ENCODE measurements at regions not wholly inside any gene's neighbourhood (a gene's known extent, or its start where the extent isn't known, plus 50 kb on each side); places are given as distances from the start of the nearest gene placed in this dataset.

DNA sequence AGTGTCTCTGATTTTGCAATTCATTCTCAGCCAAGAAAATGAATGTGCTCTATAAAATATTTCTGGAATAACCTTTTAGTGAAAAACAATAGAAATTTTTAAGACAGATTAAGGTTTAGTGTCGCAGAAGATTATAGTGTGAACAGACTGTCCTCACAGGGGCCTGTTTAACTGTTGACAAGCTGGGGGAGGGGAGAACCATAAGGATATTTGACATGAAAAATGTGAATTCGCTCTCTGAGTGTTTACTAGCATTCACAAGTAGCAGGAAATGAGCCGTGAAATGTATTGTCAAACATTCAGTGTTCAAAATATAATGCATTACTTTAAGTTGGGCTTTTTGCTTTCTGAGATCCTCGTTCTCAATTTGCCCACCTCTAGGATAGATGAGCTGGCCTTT, 134.8 kb upstream of the TSHZ2 start:
- WGBS, 2 experiments (ENCODE audit: extremely low coverage in 1 of 2, insufficient coverage in 1 of 2, insufficient read length in 1 of 2, insufficient replicate concordance in 2 of 2, low coverage in 1 of 2, low lambda C conversion rate in 2 of 2, missing lambda C conversion rate in 1 of 2), result 88% methylated on average over 4 of the region's 4 CpGs; no CpG with 5 or more reads in 1 of the 2 experiments
- CTCF ChIA-PET (ENCODE audit: partially characterized antibody), result interaction anchor here (0.8 kb wide), 1 partner anchor 52 kb away, joined by 3 read pairs; no protein-coding TSS in a partner anchor
- POLR2A ChIA-PET (ENCODE audit: partially characterized antibody), result interaction anchor here (0.6 to 0.7 kb wide), 3 partner anchors 9 to 19 kb away, joined by 3 to 4 read pairs (median 3); no protein-coding TSS in a partner anchor

More for the DNA sequence above, 134.8 kb upstream of the TSHZ2 start:
- H3K27me3 ChIP-seq (replicated peaks in 1 of 4; ENCODE audit: control insufficient read depth in 3 of 4, extremely low read depth in 1 of 4, insufficient read depth in 3 of 4, low read length in 3 of 4), result no peaks in the 10 kb centered on the region
- H3K4me1 ChIP-seq (replicated peaks in 1 of 4; ENCODE audit: control insufficient read depth in 3 of 4, insufficient read depth in 4 of 4, low read length in 3 of 4), result no peaks in the 10 kb centered on the region
- no peak overlapping the region for H2BK120ac ChIP-seq (replicated peaks; ENCODE audit: low read depth, low read length)
- no peak overlapping the region for H4K91ac ChIP-seq (replicated peaks; ENCODE audit: insufficient read length, low read length)
- H2BK12ac ChIP-seq (ENCODE audit: low read depth, low read length), result no peak overlapping the region
- H3K56ac ChIP-seq (replicated peaks; ENCODE audit: insufficient read length, low read depth, low read length), result no peak overlapping the region
- FAIRE-seq (no peak), DNase-seq (ENCODE audit: low read depth in 1 of 2, low spot score in 2 of 2) (no peak)
- no peak overlapping the region for H3K18ac ChIP-seq (ENCODE audit: extremely low read depth, low read length)
- no peak overlapping the region for H3K4me2 ChIP-seq (ENCODE audit: insufficient read depth in 1 of 2, low read depth in 2 of 2, low read length in 2 of 2)
- H3K14ac ChIP-seq (ENCODE audit: insufficient read length), result no peak overlapping the region
- no peak overlapping the region for H4K5ac ChIP-seq (ENCODE audit: insufficient read length, low read depth, low read length)
- no peak overlapping the region for H4K8ac ChIP-seq (ENCODE audit: extremely low read depth, insufficient read depth, low read length)
- H2BK5ac ChIP-seq (ENCODE audit: low read depth, low read length), result no peak overlapping the region
- TF ChIP-seq NANOG (IDR thresholded peaks at IDR 0.05; ENCODE audit: insufficient read depth, low read depth, low read length, poor library complexity, severe bottlenecking), result no peak
- no peak for TF ChIP-seq SP2 (IDR thresholded peaks at IDR 0.05; ENCODE audit: low read length)
- TF ChIP-seq, protein P1, sequence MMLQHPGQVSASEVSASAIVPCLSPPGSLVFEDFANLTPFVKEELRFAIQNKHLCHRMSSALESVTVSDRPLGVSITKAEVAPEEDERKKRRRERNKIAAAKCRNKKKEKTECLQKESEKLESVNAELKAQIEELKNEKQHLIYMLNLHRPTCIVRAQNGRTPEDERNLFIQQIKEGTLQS (IDR thresholded peaks at IDR 0.05; ENCODE audit: insufficient read depth, low read depth, low read length), result no peak
- no peak for TF ChIP-seq TAF7 (optimal IDR thresholded peaks at IDR 0.05; ENCODE audit: borderline replicate concordance, low read depth, low read length)
- no peak for TF ChIP-seq POLR2AphosphoS5 (IDR thresholded peaks at IDR 0.05; ENCODE audit: low read depth, low read length)
- TF ChIP-seq, protein P2, sequence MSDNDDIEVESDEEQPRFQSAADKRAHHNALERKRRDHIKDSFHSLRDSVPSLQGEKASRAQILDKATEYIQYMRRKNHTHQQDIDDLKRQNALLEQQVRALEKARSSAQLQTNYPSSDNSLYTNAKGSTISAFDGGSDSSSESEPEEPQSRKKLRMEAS (IDR thresholded peaks at IDR 0.05), result no peak
- TF ChIP-seq NRF1 (IDR thresholded peaks at IDR 0.05; ENCODE audit: low read depth, low read length), result no peak
- no peak for TF ChIP-seq GTF2F1 (IDR thresholded peaks at IDR 0.05; ENCODE audit: borderline replicate concordance, low read depth, low read length)
- no peak for TF ChIP-seq EGR1 (IDR thresholded peaks at IDR 0.05; ENCODE audit: borderline replicate concordance, low read depth, low read length)
- TF ChIP-seq SIN3A (conservative IDR thresholded peaks at IDR 0.05 in 1 of 2, IDR thresholded peaks at IDR 0.05 in 1 of 2; ENCODE audit: low read depth in 1 of 2, low read length in 2 of 2), result no peak
- TF ChIP-seq RAD21 (IDR thresholded peaks at IDR 0.05 in 1 of 2, conservative IDR thresholded peaks at IDR 0.05 in 1 of 2; ENCODE audit: low read depth in 2 of 2, low read length in 2 of 2), result no peak
- TF ChIP-seq ASH2L (IDR thresholded peaks at IDR 0.05; ENCODE audit: low read length), result no peak
- H2BK20ac ChIP-seq (ENCODE audit: low read length), result no peak overlapping the region
- H3K4me3 ChIP-seq (ENCODE audit: extremely low read depth in 1 of 4, insufficient read depth in 2 of 4, low read depth in 3 of 4, low read length in 4 of 4), result no peak overlapping the region
- no peak overlapping the region for H3K23ac ChIP-seq (ENCODE audit: insufficient read length)
- H3K79me1 ChIP-seq (ENCODE audit: low read depth, low read length), result no peaks in the 10 kb centered on the region
- H3K27ac ChIP-seq (ENCODE audit: low read depth, low read length), result no peak overlapping the region
- 0 out of 2 replicates have a peak overlapping the region, but pooled peaks have one; percentile 25 for H2AFZ ChIP-seq (ENCODE audit: low read length)
- H2BK15ac ChIP-seq (ENCODE audit: low read length), result no peak overlapping the region
- H4K20me1 ChIP-seq (replicated peaks in 1 of 2; ENCODE audit: control insufficient read depth in 1 of 2, insufficient read depth in 2 of 2, low read length in 2 of 2), result no peaks in the 10 kb centered on the region
- no peaks in the 10 kb centered on the region for H3K79me2 ChIP-seq (ENCODE audit: control insufficient read depth in 1 of 2, insufficient read depth in 2 of 2, low read length in 2 of 2)
- no peak overlapping the region for H3K4ac ChIP-seq (replicated peaks; ENCODE audit: insufficient read length, low read depth, low read length)
- H3K36me3 ChIP-seq (ENCODE audit: control insufficient read depth in 2 of 4, insufficient read depth in 4 of 4, low read length in 3 of 4), result no peaks in the 10 kb centered on the region
- H3K9ac ChIP-seq (replicated peaks in 1 of 4; ENCODE audit: extremely low read depth in 1 of 4, low read depth in 3 of 4, low read length in 3 of 4), result no peak overlapping the region
- no peaks in the 10 kb centered on the region for H3K23me2 ChIP-seq (ENCODE audit: low read depth, low read length)
- H2AK5ac ChIP-seq (ENCODE audit: low read depth, low read length), result no peak overlapping the region
- no peaks in the 10 kb centered on the region for H3K9me3 ChIP-seq (ENCODE audit: insufficient read depth in 2 of 2, low read depth in 1 of 2, low read length in 1 of 2)

All from H1 (cell line).